Liver (tissue), 8 donors: ENCODE measurements at regions not wholly inside any gene's neighbourhood (a gene's known extent, or its start where the extent isn't known, plus 50 kb on each side); places are given as distances from the start of the nearest gene placed in this dataset.
"Not testable (repeated sequence)": the region's sequence is repeated elsewhere in the genome, so short reads cannot be mapped to it uniquely, and the experiment has no call there.

Experiments used
- DNase-seq: peaks from one replicate; pipeline ENCODE4 v3.0.0-alpha.2; 2017; ENCODE audit warnings: low spot score
- H3K27ac ChIP-seq, 2 donors: one replicate each; pipeline ENCODE4 v1.7.0; 2013; ENCODE audit warnings: inconsistent platforms in 2 of 2, low read length in 2 of 2, control low read depth in 1 of 2, low read depth in 1 of 2, mild to moderate bottlenecking in 1 of 2
- H3K27me3 ChIP-seq, 4 donors: one replicate each; pipeline versions ENCODE4 v1.6.1 to v1.7.0; 2013; ENCODE audit warnings: low read length in 3 of 4, inconsistent platforms in 1 of 4, mild to moderate bottlenecking in 1 of 4, moderate library complexity in 1 of 4; ENCODE audit not compliant: control insufficient read depth in 4 of 4, insufficient read depth in 4 of 4
- H3K36me3 ChIP-seq, 4 donors: one replicate each; pipeline versions ENCODE4 v1.6.1 to v1.7.0; 2013; ENCODE audit warnings: low read length in 3 of 4, mild to moderate bottlenecking in 3 of 4, low read depth in 1 of 4, moderate library complexity in 1 of 4; ENCODE audit not compliant: control insufficient read depth in 4 of 4, insufficient read depth in 3 of 4
- H3K4me1 ChIP-seq, 4 donors: one replicate each; pipeline versions ENCODE4 v1.6.1 to v1.7.0; 2013; ENCODE audit warnings: low read length in 3 of 4, mild to moderate bottlenecking in 3 of 4, moderate library complexity in 1 of 4; ENCODE audit not compliant: control insufficient read depth in 4 of 4, insufficient read depth in 4 of 4
- H3K4me3 ChIP-seq, 3 donors: one replicate each; pipeline versions ENCODE4 v1.6.1 to v1.7.0; 2013; ENCODE audit warnings: low read length in 3 of 3, control low read depth in 1 of 3, low read depth in 1 of 3, mild to moderate bottlenecking in 1 of 3
- H3K9ac ChIP-seq, 2 donors: one replicate each; pipeline ENCODE4 v1.7.0; 2013; ENCODE audit warnings: low read length in 2 of 2, mild to moderate bottlenecking in 2 of 2, moderate library complexity in 2 of 2, control low read depth in 1 of 2, low read depth in 1 of 2
- H3K9me3 ChIP-seq, 4 donors: one replicate each; pipeline versions ENCODE4 v1.6.1 to v1.7.0; 2013; ENCODE audit warnings: low read length in 3 of 4; ENCODE audit not compliant: control insufficient read depth in 4 of 4
- EGR1 ChIP-seq, 2 donors: IDR thresholded peaks; 2 replicates each; pipeline ENCODE4 v1.6.1; 2016 to 2018; ENCODE audit warnings: antibody characterized with exemption in 2 of 2, low read depth in 2 of 2
- FOXA1 ChIP-seq: IDR thresholded peaks from 2 replicates; pipeline ENCODE4 v1.6.1; 2016; ENCODE audit warnings: antibody characterized with exemption
- FOXA2 ChIP-seq: IDR thresholded peaks from 2 replicates; pipeline ENCODE4 v1.6.1; 2016; ENCODE audit warnings: antibody characterized with exemption
- HNF4A ChIP-seq, 2 donors: conservative IDR thresholded peaks; 2 replicates each; pipeline ENCODE4 v1.6.1; 2016; ENCODE audit warnings: antibody characterized with exemption in 2 of 2, mild to moderate bottlenecking in 2 of 2
- JUND ChIP-seq, 2 donors: IDR thresholded peaks; 2 replicates each; pipeline ENCODE4 v1.6.1; 2016; ENCODE audit warnings: antibody characterized with exemption in 2 of 2
- NR2F2 ChIP-seq: IDR thresholded peaks from 2 replicates; pipeline ENCODE4 v1.6.1; 2016; ENCODE audit warnings: antibody characterized with exemption
- RAD21 ChIP-seq, 2 donors: IDR thresholded peaks; 2 replicates each; pipeline ENCODE4 v1.6.1; 2016; ENCODE audit warnings: antibody characterized with exemption in 2 of 2, mild to moderate bottlenecking in 2 of 2
- REST ChIP-seq: IDR thresholded peaks from 2 replicates; pipeline ENCODE4 v1.6.1; 2016; ENCODE audit warnings: antibody characterized with exemption, mild to moderate bottlenecking
- RXRA ChIP-seq, 2 donors: IDR thresholded peaks; 2 replicates each; pipeline ENCODE4 v1.6.1; 2017 to 2018; ENCODE audit warnings: antibody characterized with exemption in 2 of 2, mild to moderate bottlenecking in 1 of 2
- SP1 ChIP-seq: IDR thresholded peaks from 2 replicates; pipeline ENCODE4 v1.6.1; 2018; ENCODE audit warnings: antibody characterized with exemption, mild to moderate bottlenecking
- TAF1 ChIP-seq: conservative IDR thresholded peaks from 2 replicates; pipeline ENCODE4 v1.6.1; 2016; ENCODE audit warnings: antibody characterized with exemption, mild to moderate bottlenecking
- YY1 ChIP-seq: IDR thresholded peaks from 2 replicates; pipeline ENCODE4 v1.6.1; 2016; ENCODE audit warnings: antibody characterized with exemption, mild to moderate bottlenecking
- WGBS: extraction: QIAGEN DNeasy Blood & Tissue Kit; methylation state at CpG from one replicate; pipeline ENCODE4 v1.1.7; 2013; 5-methylcytosine and 5-hydroxymethylcytosine counted together
- TF ChIP-seq, protein P1 (sequence below): fragments of 150-350 bp; IDR thresholded peaks from 2 replicates; pipeline ENCODE4 v1.5.1; 2017; ENCODE audit warnings: improper control_type of control experiment, low read depth, low read length; ENCODE audit not compliant: missing input control
- TF ChIP-seq, protein P2 (sequence below): IDR thresholded peaks from 2 replicates; pipeline ENCODE4 v1.6.1; 2016; ENCODE audit warnings: antibody characterized with exemption
- TF ChIP-seq, protein P3 (sequence below): IDR thresholded peaks from 2 replicates; pipeline ENCODE4 v1.6.1; 2016; ENCODE audit warnings: antibody characterized with exemption
- donor health status: healthy.
- donor health status: healthy.
- donor health status: healthy.
- donor health status: healthy.
- donor health status: healthy.

DNA sequence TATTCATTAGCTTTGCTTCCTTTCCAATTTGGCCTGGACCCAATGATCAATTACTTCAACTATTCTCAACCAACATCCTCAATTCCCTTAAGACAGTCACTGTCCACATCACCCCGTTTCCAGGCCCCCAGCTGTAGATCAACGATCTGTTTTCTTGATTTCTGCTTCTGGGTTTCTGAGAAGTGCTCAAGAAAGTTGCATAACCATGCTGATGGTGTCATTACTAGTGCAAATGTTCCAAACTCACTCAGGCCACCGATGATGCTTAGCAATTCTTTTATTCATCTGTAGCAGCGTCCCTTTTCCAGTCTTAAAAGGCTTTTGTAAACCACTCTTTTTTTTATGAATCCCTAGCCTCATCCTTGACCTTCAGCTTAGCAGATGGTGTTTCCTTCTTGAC is 155.8 kb upstream of the PTGFR start:
- H3K4me3 ChIP-seq = no peak overlapping the region
- no peak for DNase-seq
- 77% methylated on average over 4 of the region's 4 CpGs for WGBS
- no peaks in the 10 kb centered on the region for H3K27me3 ChIP-seq
- no peaks in the 10 kb centered on the region for H3K36me3 ChIP-seq
- no peak overlapping the region for H3K9ac ChIP-seq
- TF ChIP-seq RAD21 (IDR thresholded peaks at IDR 0.05) = no peak
- TF ChIP-seq EGR1 (IDR thresholded peaks at IDR 0.05; ENCODE audit: low read depth in 2 of 2) = no peak
- TF ChIP-seq RXRA (IDR thresholded peaks at IDR 0.05) = no peak
- TF ChIP-seq, protein P1, sequence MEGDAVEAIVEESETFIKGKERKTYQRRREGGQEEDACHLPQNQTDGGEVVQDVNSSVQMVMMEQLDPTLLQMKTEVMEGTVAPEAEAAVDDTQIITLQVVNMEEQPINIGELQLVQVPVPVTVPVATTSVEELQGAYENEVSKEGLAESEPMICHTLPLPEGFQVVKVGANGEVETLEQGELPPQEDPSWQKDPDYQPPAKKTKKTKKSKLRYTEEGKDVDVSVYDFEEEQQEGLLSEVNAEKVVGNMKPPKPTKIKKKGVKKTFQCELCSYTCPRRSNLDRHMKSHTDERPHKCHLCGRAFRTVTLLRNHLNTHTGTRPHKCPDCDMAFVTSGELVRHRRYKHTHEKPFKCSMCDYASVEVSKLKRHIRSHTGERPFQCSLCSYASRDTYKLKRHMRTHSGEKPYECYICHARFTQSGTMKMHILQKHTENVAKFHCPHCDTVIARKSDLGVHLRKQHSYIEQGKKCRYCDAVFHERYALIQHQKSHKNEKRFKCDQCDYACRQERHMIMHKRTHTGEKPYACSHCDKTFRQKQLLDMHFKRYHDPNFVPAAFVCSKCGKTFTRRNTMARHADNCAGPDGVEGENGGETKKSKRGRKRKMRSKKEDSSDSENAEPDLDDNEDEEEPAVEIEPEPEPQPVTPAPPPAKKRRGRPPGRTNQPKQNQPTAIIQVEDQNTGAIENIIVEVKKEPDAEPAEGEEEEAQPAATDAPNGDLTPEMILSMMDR = no peak
- TF ChIP-seq FOXA2 = no peak
- TF ChIP-seq, protein P2, sequence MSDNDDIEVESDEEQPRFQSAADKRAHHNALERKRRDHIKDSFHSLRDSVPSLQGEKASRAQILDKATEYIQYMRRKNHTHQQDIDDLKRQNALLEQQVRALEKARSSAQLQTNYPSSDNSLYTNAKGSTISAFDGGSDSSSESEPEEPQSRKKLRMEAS = no peak
- TF ChIP-seq FOXA1 = no peak
- no peak for TF ChIP-seq SP1
- no peak for TF ChIP-seq HNF4A (conservative IDR thresholded peaks at IDR 0.05)
- no peak for TF ChIP-seq NR2F2
- peaks cover 0 to 3% (median 2%) of the 10 kb centered on the region in 4 donors for H3K4me1 ChIP-seq
- no peaks in the 10 kb centered on the region for H3K9me3 ChIP-seq
- H3K27ac ChIP-seq = no peak overlapping the region

GRCh38 chr1:78336751-78337150 is 154.0 kb upstream of the PTGFR start:
- 82% methylated on average over 3 of the region's 3 CpGs for WGBS
- not testable (repeated sequence) for H3K4me3 ChIP-seq, H3K36me3 ChIP-seq, DNase-seq, H3K27ac ChIP-seq, H3K4me1 ChIP-seq, H3K9ac ChIP-seq, H3K27me3 ChIP-seq, H3K9me3 ChIP-seq

DNA sequence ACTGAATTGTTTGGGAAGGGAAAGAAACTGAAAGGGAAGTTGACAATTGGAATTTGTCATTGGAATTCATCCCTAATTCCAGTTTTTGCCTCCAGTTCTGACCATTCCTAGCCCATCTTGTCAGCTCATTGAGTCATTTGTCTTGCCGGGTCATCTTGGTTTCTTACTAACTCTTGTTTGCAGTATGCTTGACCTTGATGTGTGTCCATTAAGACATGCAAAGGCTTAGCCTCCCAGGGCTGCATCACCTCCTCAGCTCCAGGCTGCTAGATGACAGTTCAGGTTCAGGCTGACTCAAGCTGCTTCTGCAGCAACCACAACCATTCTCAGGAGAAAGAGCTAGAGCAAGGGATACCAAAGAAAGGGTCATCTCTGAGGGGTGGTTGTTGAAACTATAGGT is 151.3 kb upstream of the PTGFR start:
- Histone ChIP-seq H3K36me3 (no peaks in the 10 kb centered on the region), H3K27ac (no peak overlapping the region), H3K4me1 (no peaks in the 10 kb centered on the region), H3K9me3 (no peaks in the 10 kb centered on the region), H3K4me3 (no peak overlapping the region), H3K9ac (no peak overlapping the region), H3K27me3 (no peaks in the 10 kb centered on the region)
- WGBS = 87% methylated on average over 1 of the region's 1 CpG
- TF ChIP-seq, protein P3, sequence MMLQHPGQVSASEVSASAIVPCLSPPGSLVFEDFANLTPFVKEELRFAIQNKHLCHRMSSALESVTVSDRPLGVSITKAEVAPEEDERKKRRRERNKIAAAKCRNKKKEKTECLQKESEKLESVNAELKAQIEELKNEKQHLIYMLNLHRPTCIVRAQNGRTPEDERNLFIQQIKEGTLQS = no peak
- TF ChIP-seq, protein P2 = no peak
- TF ChIP-seq FOXA2 (no peak), REST (no peak), YY1 (no peak), JUND (IDR thresholded peaks at IDR 0.05) (no peak), RAD21 (IDR thresholded peaks at IDR 0.05) (no peak), RXRA (IDR thresholded peaks at IDR 0.05) (no peak), SP1 (no peak), TAF1 (no peak), EGR1 (IDR thresholded peaks at IDR 0.05; ENCODE audit: low read depth in 2 of 2) (no peak)
- DNase-seq = no peak
